DND-41 (cell line): ENCODE measurements at regions not wholly inside any gene's neighbourhood (a gene's known extent, or its start where the extent isn't known, plus 50 kb on each side); places are given as distances from the start of the nearest gene placed in this dataset.

Source experiments
- ATAC-seq: fragments of 200-7000 bp; cut with Tn5 transposase; 3 replicates; pipeline ENCODE4 v1.9.1; 2021; ENCODE audit warnings: low read depth; ENCODE audit not compliant: insufficient read depth
- DNase-seq: peaks from one replicate; pipeline ENCODE4 v3.0.0-alpha.2; 2020
- H2AFZ ChIP-seq: 2 replicates; pipeline ENCODE4 v1.6.0; 2012; ENCODE audit warnings: low read depth, low read length
- H3K27ac ChIP-seq: 2 replicates; pipeline ENCODE4 v1.5.1; 2012; ENCODE audit warnings: low read length, inconsistent platforms
- H3K27me3 ChIP-seq: fragments of 200-600 bp; sonication (generic); 2 replicates; pipeline ENCODE4 v1.6.0; 2012; ENCODE audit warnings: low read length, mild to moderate bottlenecking, inconsistent platforms; ENCODE audit not compliant: insufficient read depth, poor library complexity
- H3K36me3 ChIP-seq: 2 replicates; pipeline ENCODE4 v1.5.1; 2012; ENCODE audit warnings: low read length, inconsistent platforms; ENCODE audit not compliant: insufficient read depth
- H3K4me1 ChIP-seq: 2 replicates; pipeline ENCODE4 v1.5.1; 2012; ENCODE audit warnings: mild to moderate bottlenecking, low read length; ENCODE audit not compliant: insufficient read depth
- H3K4me2 ChIP-seq: 2 replicates; pipeline ENCODE4 v1.6.0; 2012; ENCODE audit warnings: mild to moderate bottlenecking, moderate library complexity, low read length, inconsistent platforms; ENCODE audit not compliant: insufficient read depth
- H3K4me3 ChIP-seq, 2 experiments: fragments of 200-600 bp in 1 of 2; shearing (Covaris generic) in 1 of 2; 2 replicates each; pipeline ENCODE4 v1.5.1; 2012 to 2016; ENCODE audit warnings: inconsistent platforms in 2 of 2, low read length in 2 of 2, mild to moderate bottlenecking in 2 of 2, low read depth in 1 of 2, moderate library complexity in 1 of 2
- H3K79me2 ChIP-seq: 2 replicates; pipeline ENCODE4 v1.6.0; 2012; ENCODE audit warnings: low read length, inconsistent platforms; ENCODE audit not compliant: insufficient read depth
- H3K9ac ChIP-seq: 2 replicates; pipeline ENCODE4 v1.6.0; 2012; ENCODE audit warnings: low read depth, mild to moderate bottlenecking, inconsistent platforms, low read length, moderate library complexity
- H3K9me3 ChIP-seq: 2 replicates; pipeline ENCODE4 v1.5.1; 2012; ENCODE audit warnings: low read length, moderate library complexity, mild to moderate bottlenecking, inconsistent platforms; ENCODE audit not compliant: insufficient read depth, severe bottlenecking
- H4K20me1 ChIP-seq: 2 replicates; pipeline ENCODE4 v1.6.0; 2012; ENCODE audit warnings: low read length; ENCODE audit not compliant: insufficient read depth
- EZH2 ChIP-seq: IDR thresholded peaks from 3 replicates; pipeline ENCODE4 v1.6.1; 2012; ENCODE audit warnings: borderline replicate concordance, low read depth, mild to moderate bottlenecking, moderate library complexity, low read length, inconsistent platforms; ENCODE audit not compliant: severe bottlenecking
- TF ChIP-seq, protein P1 (sequence below): IDR thresholded peaks from 2 replicates; pipeline ENCODE4 v1.5.1; 2012; ENCODE audit warnings: borderline replicate concordance, low read length, moderate library complexity, mild to moderate bottlenecking; ENCODE audit not compliant: poor library complexity, severe bottlenecking; ENCODE audit errors: extremely low read depth

DNA sequence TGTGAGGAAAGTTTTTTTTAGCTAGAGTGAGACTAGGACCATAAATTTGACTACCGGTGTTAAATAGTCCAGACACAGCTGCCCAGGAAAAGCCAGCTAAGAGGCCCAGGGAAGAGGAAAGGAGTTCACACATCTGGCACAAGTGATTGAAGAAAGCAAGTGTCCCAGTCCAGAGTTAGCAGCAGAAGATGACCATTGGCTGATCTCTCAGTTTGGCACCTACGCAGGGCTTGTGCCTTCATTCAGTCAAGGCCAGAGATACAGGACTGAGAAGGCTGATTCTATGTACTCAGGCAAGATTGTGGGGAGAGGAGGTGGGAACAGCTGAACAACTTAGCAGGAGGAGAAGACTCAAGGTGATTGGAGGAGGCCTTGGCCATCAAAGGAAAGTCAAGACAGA, 575.0 kb upstream of the KLF12 start:
- TF ChIP-seq EZH2: no peak
- TF ChIP-seq, protein P1, sequence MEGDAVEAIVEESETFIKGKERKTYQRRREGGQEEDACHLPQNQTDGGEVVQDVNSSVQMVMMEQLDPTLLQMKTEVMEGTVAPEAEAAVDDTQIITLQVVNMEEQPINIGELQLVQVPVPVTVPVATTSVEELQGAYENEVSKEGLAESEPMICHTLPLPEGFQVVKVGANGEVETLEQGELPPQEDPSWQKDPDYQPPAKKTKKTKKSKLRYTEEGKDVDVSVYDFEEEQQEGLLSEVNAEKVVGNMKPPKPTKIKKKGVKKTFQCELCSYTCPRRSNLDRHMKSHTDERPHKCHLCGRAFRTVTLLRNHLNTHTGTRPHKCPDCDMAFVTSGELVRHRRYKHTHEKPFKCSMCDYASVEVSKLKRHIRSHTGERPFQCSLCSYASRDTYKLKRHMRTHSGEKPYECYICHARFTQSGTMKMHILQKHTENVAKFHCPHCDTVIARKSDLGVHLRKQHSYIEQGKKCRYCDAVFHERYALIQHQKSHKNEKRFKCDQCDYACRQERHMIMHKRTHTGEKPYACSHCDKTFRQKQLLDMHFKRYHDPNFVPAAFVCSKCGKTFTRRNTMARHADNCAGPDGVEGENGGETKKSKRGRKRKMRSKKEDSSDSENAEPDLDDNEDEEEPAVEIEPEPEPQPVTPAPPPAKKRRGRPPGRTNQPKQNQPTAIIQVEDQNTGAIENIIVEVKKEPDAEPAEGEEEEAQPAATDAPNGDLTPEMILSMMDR: no peak
- no peaks in the 10 kb centered on the region for H3K9me3 ChIP-seq
- no peak overlapping the region for H3K9ac ChIP-seq
- DNase-seq (no peak), ATAC-seq (no peak)
- no peak overlapping the region for H2AFZ ChIP-seq
- H3K27ac ChIP-seq: no peak overlapping the region
- H3K4me2 ChIP-seq: no peak overlapping the region
- no peaks in the 10 kb centered on the region for H4K20me1 ChIP-seq
- no peak overlapping the region for H3K4me3 ChIP-seq
- H3K36me3 ChIP-seq: no peaks in the 10 kb centered on the region
- no peaks in the 10 kb centered on the region for H3K4me1 ChIP-seq
- H3K79me2 ChIP-seq: no peaks in the 10 kb centered on the region
- no peaks in the 10 kb centered on the region for H3K27me3 ChIP-seq

DNA sequence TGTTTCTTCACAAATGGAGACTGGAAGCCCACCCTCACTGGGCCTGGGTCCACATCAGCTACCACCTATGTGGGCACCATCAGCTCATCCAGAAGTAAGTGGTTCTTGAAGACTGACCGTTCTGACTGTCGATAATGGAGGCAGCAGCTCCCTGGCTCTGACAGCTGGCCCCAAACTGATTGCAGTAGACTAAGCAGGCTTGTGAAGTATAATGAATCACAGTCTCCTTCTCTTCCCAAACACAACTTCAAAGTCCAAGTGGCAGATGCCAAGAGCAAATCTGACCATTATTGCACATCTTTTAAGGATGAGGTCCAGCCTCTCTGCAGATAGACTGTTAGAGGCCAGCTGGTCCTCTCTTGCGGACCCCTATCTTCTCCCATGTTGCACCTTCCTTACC, 574.4 kb upstream of the KLF12 start:
- H4K20me1 ChIP-seq: no peaks in the 10 kb centered on the region
- H3K4me3 ChIP-seq: no peak overlapping the region
- H2AFZ ChIP-seq: no peak overlapping the region
- H3K79me2 ChIP-seq: no peaks in the 10 kb centered on the region
- no peaks in the 10 kb centered on the region for H3K4me1 ChIP-seq
- no peak for TF ChIP-seq EZH2
- TF ChIP-seq, protein P1: no peak
- no peak overlapping the region for H3K4me2 ChIP-seq
- DNase-seq: no peak
- H3K9ac ChIP-seq: no peak overlapping the region
- no peaks in the 10 kb centered on the region for H3K9me3 ChIP-seq
- H3K27me3 ChIP-seq: no peaks in the 10 kb centered on the region
- H3K36me3 ChIP-seq: no peaks in the 10 kb centered on the region
- no peak overlapping the region for H3K27ac ChIP-seq
- ATAC-seq: no peak

DNA sequence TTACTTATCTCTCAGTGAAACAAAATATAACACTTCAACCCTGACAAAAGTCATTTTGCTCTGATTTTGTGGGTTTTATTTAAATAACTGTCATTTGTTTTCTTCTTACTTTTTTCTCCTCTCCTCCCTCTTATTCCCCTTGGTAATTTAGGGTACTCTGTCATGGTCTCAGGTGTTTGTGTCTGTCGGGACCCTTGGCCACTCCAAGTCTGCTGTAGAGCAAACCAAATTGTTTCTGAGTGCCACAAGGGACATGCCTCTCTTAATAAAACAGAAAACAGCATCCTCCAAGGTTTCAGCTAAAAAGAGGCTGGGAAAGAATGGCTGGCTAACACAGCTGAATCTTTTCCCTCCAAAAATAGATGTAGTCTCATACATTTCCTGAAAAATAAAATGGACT, 573.1 kb upstream of the KLF12 start:
- TF ChIP-seq, protein P1: no peak
- TF ChIP-seq EZH2: no peak

DNA sequence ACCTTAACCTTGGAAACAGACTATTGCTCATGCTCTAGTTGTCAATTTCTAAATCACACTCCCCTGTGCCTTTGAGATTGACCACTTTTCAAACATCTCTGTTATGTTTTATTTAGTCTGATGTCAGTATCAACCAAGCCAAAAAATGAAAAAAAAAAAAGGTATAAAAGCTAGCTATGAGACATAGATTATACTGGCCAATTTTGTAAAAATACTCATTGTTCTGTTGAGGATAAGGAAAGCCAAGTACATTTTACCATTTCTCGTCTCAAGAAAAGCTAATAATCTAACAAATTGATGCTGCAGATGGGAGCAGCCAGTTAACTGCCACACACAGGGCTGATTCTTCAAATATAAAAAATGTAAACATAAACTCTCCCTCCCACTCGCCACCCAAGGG, 572.6 kb upstream of the KLF12 start:
- Histone ChIP-seq H3K9me3 (no peaks in the 10 kb centered on the region), H2AFZ (no peak overlapping the region), H3K4me3 (no peak overlapping the region), H3K36me3 (no peaks in the 10 kb centered on the region), H3K27ac (no peak overlapping the region), H3K4me2 (no peak overlapping the region), H3K27me3 (no peaks in the 10 kb centered on the region), H3K4me1 (no peaks in the 10 kb centered on the region), H3K9ac (no peak overlapping the region), H3K79me2 (no peaks in the 10 kb centered on the region), H4K20me1 (no peaks in the 10 kb centered on the region)
- TF ChIP-seq, protein P1: no peak
- TF ChIP-seq EZH2: no peak
- ATAC-seq: no peak
- no peak for DNase-seq

More for the DNA sequence above, 573.1 kb upstream of the KLF12 start:
- Histone ChIP-seq H2AFZ (no peak overlapping the region), H3K27ac (no peak overlapping the region), H3K9ac (no peak overlapping the region), H3K9me3 (no peaks in the 10 kb centered on the region), H3K79me2 (no peaks in the 10 kb centered on the region), H3K36me3 (no peaks in the 10 kb centered on the region), H4K20me1 (no peaks in the 10 kb centered on the region), H3K4me1 (no peaks in the 10 kb centered on the region), H3K27me3 (no peaks in the 10 kb centered on the region), H3K4me3 (no peak overlapping the region), H3K4me2 (no peak overlapping the region)
- DNase-seq (no peak), ATAC-seq (no peak)
